Stimulated activated CD4-positive, alpha-beta T cell treated with anti-CD3 and anti-CD28 coated beads, Interleukin-12 subunit alpha, Interleukin-12 subunit beta, amount 100 ng/mL, for 24 hours (primary cell): ENCODE measurements at regions not wholly inside any gene's neighbourhood (a gene's known extent, or its start where the extent isn't known, plus 50 kb on each side); places are given as distances from the start of the nearest gene placed in this dataset.
"Not testable (repeated sequence)": the region's sequence is repeated elsewhere in the genome, so short reads cannot be mapped to it uniquely, and the experiment has no call there.

Experiments
- DNase-seq, 2 experiments: peaks; one replicate each; pipeline ENCODE4 v3.0.0-alpha.2; 2020; ENCODE audit warnings: low read depth in 2 of 2

DNA sequence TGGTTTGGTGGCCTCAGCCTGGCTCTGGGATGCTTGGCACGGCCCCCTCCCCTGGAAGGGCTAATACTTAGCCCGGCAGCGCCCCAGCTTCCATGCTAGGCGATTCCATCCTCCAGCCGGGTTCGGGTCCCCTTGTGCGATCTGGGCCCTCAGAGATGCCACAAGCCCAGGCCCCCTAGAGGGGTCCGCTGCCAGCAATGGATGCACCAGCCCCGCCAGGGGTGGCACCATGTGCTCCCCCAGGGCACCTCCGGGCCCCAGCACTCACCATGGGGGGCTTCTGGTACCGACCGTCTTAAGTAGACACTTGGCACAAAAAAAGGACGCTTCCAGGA, 125.7 kb upstream of the KCTD7 start:
- DNase-seq, result no peak

GRCh38 chr7:66503551-66504031, 125.1 kb upstream of the KCTD7 start:
- no peak for DNase-seq

GRCh38 chr7:66504131-66504530, 124.5 kb upstream of the KCTD7 start:
- DNase-seq, result no peak

DNA sequence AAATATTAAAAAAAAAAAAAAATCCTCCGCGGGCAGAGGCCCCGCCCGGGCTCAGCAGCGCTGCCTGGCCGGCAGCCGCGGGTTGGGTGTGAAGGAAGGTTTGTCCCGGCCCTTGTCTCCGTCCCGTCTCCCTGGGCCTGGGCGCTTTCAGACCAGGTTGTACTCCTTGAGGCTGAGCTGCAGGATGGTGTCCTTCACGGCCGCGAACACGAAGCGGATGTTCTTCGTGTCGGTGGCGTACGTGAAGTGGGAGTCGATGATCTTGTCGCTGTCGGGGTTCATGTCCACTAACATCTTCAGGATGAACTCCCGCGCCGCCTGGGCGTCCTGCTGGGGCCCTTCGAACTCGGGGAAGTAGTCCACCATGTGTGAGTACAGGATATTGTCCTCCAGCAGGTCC, 123.7 kb upstream of the KCTD7 start:
- DNase-seq, result no peak

DNA sequence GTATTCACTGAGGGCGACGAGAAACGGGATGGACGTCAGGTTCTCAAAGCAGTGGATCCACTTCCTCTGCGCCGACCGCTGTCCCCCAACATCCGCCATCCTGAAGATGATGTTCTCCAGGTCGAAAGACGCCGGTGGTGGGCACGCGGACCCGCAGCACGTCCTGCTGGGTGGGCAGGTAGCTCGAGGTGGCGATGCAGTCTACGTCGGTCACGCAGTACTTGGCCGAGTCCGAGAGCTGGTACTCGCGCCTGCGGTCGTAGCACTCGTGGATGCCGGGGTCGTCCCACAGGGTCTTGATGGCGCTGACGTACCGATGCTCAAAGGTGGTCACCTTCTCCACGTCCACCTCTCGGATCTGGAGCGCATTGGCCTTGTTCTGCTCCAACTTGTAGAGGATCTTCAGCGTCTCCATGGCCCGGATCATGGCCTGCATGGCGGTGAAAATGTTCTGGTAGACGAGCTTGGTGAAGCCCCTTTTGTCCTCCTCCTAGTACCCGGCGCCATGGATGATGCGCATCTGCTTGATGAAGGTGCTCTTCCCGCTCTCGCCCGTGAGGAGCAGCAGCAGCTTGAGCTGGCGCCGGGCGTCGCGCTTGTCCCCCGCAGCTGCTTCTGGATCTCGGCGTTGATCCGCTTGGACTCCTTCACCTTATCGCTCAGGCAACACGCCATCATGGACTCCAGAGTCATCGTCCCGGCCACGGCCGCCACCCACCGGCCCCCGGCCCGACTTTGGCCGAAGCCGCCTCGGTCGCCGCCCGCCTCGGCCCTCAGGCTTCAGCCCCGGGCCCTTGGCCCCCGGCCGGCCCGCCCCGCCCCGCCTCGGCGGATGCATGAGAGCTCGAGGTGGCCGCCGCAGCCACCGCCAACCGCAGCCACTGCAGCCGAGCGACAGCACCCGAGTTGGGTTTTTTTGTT, 122.9 kb upstream of the KCTD7 start:
- DNase-seq, result no peak

GRCh38 chr7:66506703-66507102, 122.0 kb upstream of the KCTD7 start:
- DNase-seq, result not testable (repeated sequence)

DNA sequence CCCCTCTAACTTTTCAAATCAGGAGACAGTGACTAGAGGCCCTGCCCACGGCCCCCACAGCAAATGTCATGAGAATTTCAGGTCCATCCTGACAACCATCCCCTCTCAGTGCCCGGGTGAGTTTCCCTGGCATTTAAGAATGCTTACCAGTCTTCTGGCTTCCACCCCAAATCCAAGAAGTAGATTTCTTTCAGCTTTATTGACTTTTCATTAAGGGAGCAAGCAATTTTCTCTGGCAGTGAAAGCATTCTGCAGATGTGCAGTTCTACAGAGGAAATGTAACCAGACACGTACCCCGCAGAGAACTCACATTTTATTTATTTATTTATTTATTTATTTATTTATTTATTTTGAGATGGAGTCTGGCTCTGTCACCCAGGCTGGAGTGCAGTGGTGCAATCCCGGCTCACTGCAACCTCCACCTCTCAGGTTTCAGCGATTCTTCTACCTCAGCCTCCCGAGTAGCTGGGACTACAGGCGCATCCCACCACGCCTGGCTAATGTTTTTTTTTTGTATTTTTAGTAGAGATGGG, 120.9 kb upstream of the KCTD7 start:
- no peak for DNase-seq

DNA sequence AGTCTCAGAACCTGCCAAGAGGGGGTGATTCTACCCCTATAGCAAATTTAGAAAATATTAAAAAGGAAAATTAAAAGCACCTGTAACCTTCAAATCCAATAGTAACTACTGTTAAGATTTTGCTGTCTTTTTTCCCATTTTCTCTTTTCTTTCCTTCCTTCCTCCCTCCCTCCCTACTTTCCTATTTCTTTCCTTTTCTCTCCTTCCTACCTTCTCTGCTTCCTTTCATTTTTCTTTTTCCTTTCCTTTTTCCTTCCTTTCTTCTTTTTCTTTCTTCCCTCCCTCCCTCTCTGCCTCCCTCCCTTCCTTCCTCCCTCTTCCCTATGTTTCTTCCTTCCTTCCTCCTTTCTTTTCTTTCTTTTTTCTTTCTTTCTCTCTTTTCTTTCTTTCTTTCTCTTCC, 120.2 kb upstream of the KCTD7 start:
- DNase-seq, result no peak

- DNase-seq, result no peak
Observed at GRCh38 chr7:66514050-66514449, 114.6 kb upstream of the KCTD7 start.

DNA sequence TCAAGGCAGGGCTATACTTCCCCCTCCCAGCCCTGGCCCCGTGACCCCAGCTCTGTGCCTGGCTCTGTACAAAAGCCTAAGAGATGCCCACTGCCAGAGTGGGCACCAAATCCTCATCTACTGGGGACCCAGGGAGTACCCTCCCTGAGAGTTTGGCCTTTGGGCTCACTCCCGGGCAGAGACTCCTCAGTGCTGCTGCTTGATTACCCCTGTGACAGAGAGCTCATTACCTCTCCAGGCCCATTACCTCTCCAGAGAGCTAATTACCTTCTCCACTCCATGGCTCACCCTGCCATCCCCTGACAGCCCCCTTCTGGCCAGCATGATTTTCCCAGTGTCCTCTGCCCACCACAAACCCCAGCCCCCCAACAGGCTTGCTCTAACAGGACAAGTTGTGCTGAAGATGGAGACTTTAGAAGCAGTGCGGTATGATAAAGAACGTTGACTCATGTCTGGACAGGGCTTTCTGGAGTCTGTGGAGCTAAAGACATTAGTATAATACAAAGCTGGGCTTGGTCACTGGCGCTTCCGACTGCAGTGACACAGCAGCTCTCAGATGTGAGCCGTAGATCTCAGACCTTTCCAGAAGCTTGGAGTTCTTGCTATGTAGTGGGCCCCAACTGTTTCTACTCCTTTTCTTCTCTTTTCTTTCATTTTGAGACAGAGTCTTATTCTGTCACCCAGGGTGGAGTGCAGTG, 111.3 kb upstream of the KCTD7 start:
- DNase-seq, result no peak

DNA sequence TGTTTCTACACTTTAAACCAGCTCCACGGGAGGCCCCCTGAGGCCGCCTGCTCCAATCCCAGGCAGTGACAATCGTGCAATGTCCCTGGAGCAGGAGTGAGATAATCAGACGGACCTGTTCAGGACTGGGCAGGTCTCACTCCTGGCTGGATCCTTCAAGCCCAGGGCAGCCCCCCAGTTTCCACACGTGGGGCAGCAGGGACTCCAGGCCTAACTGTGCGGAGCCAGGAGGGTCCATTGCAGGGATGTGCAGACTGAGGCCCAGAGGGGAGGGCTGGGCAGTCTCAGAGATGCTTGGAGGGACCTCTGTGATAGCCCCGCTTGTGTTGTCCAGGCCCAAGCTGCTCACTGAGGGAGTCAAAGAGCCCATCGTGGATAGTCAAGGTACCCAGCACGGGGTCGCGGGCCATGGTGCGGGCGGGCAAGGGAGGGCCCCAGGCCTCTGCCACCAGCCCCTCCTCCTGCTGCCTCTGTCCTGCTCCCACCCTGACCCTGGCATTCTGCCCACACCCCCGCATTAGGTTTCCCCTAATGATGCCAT, 110.5 kb upstream of the KCTD7 start:
- no peak for DNase-seq

DNA sequence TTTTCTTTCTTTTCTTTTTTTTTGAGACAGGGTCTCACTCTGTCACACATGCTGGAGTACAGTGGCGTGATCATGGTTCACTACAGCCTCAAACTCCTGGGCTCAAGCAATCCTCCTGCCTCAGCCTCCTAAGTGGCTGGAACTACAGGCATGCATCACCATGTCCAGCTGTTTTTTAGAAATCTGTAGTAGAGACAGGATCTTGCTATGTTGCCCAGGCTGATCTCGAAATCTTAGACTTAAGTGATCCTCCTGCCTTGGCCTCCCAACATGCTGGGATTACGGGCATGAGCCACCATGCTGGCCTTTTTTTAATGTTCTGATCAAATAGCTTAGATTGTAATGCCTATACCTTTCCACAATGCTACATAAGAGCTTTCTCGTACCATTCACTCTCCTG, 107.0 kb upstream of the KCTD7 start:
- DNase-seq, result no peak

- DNase-seq, result no peak
Observed at GRCh38 chr7:66522518-66522917, 106.2 kb upstream of the KCTD7 start.

DNA sequence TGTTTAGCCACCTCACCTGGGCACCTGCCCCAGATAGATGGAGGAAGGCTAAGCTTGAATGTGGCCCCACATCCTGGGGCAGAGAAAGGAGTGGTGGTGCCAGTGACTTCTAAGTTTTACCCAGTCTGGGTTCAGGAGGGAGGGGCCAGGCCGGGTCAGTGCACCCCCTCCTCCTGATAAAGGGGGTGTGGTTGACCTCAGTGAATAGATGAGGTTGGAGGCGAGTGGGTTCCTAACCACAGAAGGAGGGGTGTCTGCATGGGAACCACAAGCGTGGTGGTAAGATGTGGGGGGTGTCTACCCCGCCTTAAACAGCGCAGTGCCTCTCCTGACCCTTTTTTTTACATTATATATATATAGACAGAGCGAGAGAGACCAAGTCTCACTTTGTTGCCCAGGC, 105.3 kb upstream of the KCTD7 start:
- no peak for DNase-seq

- DNase-seq, result no peak
Observed at GRCh38 chr7:66524738-66525137, 103.9 kb upstream of the KCTD7 start.

DNA sequence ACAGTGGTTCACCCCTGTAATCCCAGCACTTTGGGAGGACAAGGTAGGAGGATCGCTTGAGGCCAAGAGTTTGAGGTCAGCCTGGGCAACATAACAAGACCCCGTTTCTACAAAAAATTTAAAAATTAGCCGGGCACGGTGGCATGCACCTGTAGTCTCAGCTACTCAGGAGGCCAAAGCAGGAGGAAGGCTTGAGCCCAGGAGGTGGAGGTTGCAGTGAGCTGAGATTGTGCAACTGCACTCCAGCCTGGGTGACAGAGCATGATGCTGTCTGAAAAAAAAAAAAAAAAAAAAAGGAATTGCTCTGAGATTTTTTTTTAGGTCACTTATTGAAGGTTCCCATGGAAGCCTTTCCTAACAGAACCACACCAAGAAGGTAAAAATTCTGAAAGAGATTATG, 101.9 kb upstream of the KCTD7 start:
- DNase-seq, result not testable (repeated sequence)

GRCh38 chr7:66528652-66529051, 100.0 kb upstream of the KCTD7 start:
- no peak for DNase-seq

- no peak for DNase-seq
Observed at GRCh38 chr7:66529883-66530610, 98.6 kb upstream of the KCTD7 start.

- DNase-seq, result no peak
Observed at GRCh38 chr7:66535414-66536329, 93.0 kb upstream of the KCTD7 start.

GRCh38 chr7:66537380-66537779, 91.3 kb upstream of the KCTD7 start:
- no peak for DNase-seq

DNA sequence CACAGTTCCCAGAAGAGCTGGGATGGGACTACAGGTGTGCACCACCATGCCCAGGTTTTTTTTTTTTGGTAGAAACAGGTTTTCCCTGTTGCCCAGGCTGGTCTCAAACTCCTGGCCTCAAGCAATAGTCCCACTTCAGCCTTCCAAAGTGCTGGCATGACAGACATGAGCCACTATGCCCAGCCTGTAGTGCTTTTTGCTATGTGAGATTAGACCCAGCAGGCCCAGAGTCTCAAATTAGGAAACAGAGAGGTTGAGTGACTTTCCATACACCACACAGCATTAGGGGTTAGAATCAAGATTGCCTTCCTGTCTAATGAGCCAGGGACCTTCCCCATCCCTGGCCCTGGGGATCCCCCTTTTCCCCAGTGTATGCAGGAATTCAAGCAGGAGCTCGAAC, 90.8 kb upstream of the KCTD7 start:
- DNase-seq, result no peak
